K562 (cell line): ENCODE measurements at regions not wholly inside any gene's neighbourhood (a gene's known extent, or its start where the extent isn't known, plus 50 kb on each side); places are given as distances from the start of the nearest gene placed in this dataset.

ENCODE experiments used
- ATAC-seq: fragments of 200-7000 bp; cut with Tn5 transposase; 3 replicates; pipeline ENCODE4 v1.9.1; 2020; ENCODE audit warnings: moderate library complexity
- BruUV-seq: library from RNA; stranded (reverse); fragments of 400-500 nt; replicated peaks from 2 replicates; lab custom pipeline; 2021; lab: Mats Ljungman, UMichigan
- CTCF ChIA-PET: fragments of 300-600 bp; formaldehyde crosslinking; extraction: SDS; loops from one replicate; lab custom pipeline; 2021; ENCODE audit warnings: low intra/inter-chr PET ratio; lab: Yijun Ruan, JAX
- POLR2A ChIA-PET: fragments of 300-600, 350-650 bp; sonication (Branson Sonifier 250); formaldehyde crosslinking; extraction: SDS; loops from one replicate; lab custom pipeline; 2021; ENCODE audit warnings: antibody characterized with exemption, inconsistent platforms; lab: Yijun Ruan, JAX
- DNase-seq, 4 experiments: peaks; one replicate each; pipeline versions ENCODE4 v3.0.0 to v3.0.0-alpha.2; 2011 to 2018; ENCODE audit warnings: low spot score in 3 of 4, mixed read lengths in 3 of 4; ENCODE audit errors: extremely low read depth in 1 of 4
- FAIRE-seq: peaks from 2 replicates; lab custom pipeline; 2011; peaks lifted over from hg19 to GRCh38; lab: Jason Lieb, UNC
- H2AFZ ChIP-seq: 2 replicates; pipeline ENCODE4 v1.6.0; 2011; ENCODE audit warnings: low read depth, low read length, control low read depth, inconsistent platforms
- H3K27ac ChIP-seq: fragments of 200-600 bp; 3 replicates; pipeline ENCODE4 v1.8.0; 2011; ENCODE audit warnings: low read depth, mild to moderate bottlenecking, control low read depth, inconsistent platforms, low read length, moderate library complexity, mixed read lengths; ENCODE audit errors: extremely low read depth
- H3K27me3 ChIP-seq, 2 experiments: fragments of 300-600 bp in 1 of 2; 2 replicates in 1 of 2; 3 replicates in 1 of 2; pipeline versions ENCODE4 v1.6.0 to v1.8.0; 2011; ENCODE audit warnings: inconsistent platforms in 2 of 2, low read length in 2 of 2, mild to moderate bottlenecking in 1 of 2, mixed read lengths in 1 of 2, moderate library complexity in 1 of 2; ENCODE audit not compliant: control insufficient read depth in 2 of 2, insufficient read depth in 2 of 2
- H3K36me3 ChIP-seq: fragments of 300-600 bp; 3 replicates; pipeline ENCODE4 v1.8.0; 2011; ENCODE audit warnings: mild to moderate bottlenecking, low read length, inconsistent platforms; ENCODE audit not compliant: control insufficient read depth, insufficient read depth
- H3K4me1 ChIP-seq, 2 experiments: fragments of 200-600 bp in 1 of 2; replicated peaks in 1 of 2; 2 replicates in 1 of 2; 3 replicates in 1 of 2; pipeline versions ENCODE4 v1.5.1 to v1.8.0; 2011; ENCODE audit warnings: inconsistent platforms in 2 of 2, low read length in 2 of 2, mild to moderate bottlenecking in 1 of 2, mixed read lengths in 1 of 2, moderate library complexity in 1 of 2; ENCODE audit not compliant: control insufficient read depth in 2 of 2, insufficient read depth in 2 of 2
- H3K4me2 ChIP-seq: 2 replicates; pipeline ENCODE4 v1.6.1; 2011; ENCODE audit warnings: low read length, control low read depth, inconsistent platforms, mixed read lengths; ENCODE audit not compliant: insufficient read depth
- H3K4me3 ChIP-seq: fragments of 200-600 bp; sonication (generic), shearing (Covaris generic); 2 replicates; pipeline ENCODE4 v1.5.1; 2016; ENCODE audit warnings: control low read depth, inconsistent platforms
- H3K79me2 ChIP-seq: fragments of 200-600 bp; 3 replicates; pipeline ENCODE4 v1.8.0; 2011; ENCODE audit warnings: low read length, inconsistent platforms; ENCODE audit not compliant: control insufficient read depth, insufficient read depth
- H3K9ac ChIP-seq, 2 experiments: 2 replicates each; pipeline versions ENCODE4 v1.6.0 to v1.6.1; 2011; ENCODE audit warnings: low read depth in 2 of 2, low read length in 2 of 2, control low read depth in 1 of 2, inconsistent platforms in 1 of 2, mild to moderate bottlenecking in 1 of 2, mixed read lengths in 1 of 2; ENCODE audit not compliant: insufficient read depth in 1 of 2
- H3K9me1 ChIP-seq: one replicate; pipeline ENCODE4 v1.6.0; 2011; ENCODE audit warnings: inconsistent platforms, mild to moderate bottlenecking, low read length, moderate library complexity; ENCODE audit not compliant: control insufficient read depth, insufficient read depth
- H3K9me3 ChIP-seq: replicated peaks from 2 replicates; pipeline ENCODE4 v1.5.1; 2011; ENCODE audit warnings: low read depth, low read length, inconsistent platforms; ENCODE audit not compliant: control insufficient read depth, insufficient read depth
- H4K20me1 ChIP-seq: replicated peaks from 2 replicates; pipeline ENCODE4 v1.6.1; 2011; ENCODE audit warnings: low read length, inconsistent platforms, mixed read lengths; ENCODE audit not compliant: control insufficient read depth, insufficient read depth
- CBX1 ChIP-seq: sonication (generic); IDR thresholded peaks from 2 replicates; pipeline ENCODE4 v1.6.1; 2016; ENCODE audit warnings: antibody characterized with exemption, low read depth, mild to moderate bottlenecking
- CBX3 ChIP-seq, 2 experiments: IDR thresholded peaks; 1 replicate in 1 of 2; 2 replicates in 1 of 2; pipeline ENCODE4 v1.6.1; 2012; ENCODE audit warnings: inconsistent platforms in 2 of 2, low read length in 2 of 2, borderline replicate concordance in 1 of 2, control low read depth in 1 of 2
- CBX5 ChIP-seq: IDR thresholded peaks from 2 replicates; pipeline ENCODE4 v1.6.1; 2014; ENCODE audit warnings: low read depth, borderline replicate concordance
- COPS2 ChIP-seq: fragments of 450-650 bp; conservative IDR thresholded peaks from 2 replicates; pipeline ENCODE4 v1.6.1; 2016; ENCODE audit warnings: mild to moderate bottlenecking, moderate library complexity
- CTCF ChIP-seq, 3 experiments: IDR thresholded peaks in 2 of 3; conservative IDR thresholded peaks in 1 of 3; 2 replicates each; pipeline ENCODE4 v1.5.1; 2011 to 2012; ENCODE audit warnings: low read length in 3 of 3, mild to moderate bottlenecking in 3 of 3, control low read depth in 2 of 3, improper control_type of control experiment in 1 of 3, inconsistent platforms in 1 of 3, low read depth in 1 of 3, mixed read lengths in 1 of 3, moderate library complexity in 1 of 3; ENCODE audit not compliant: insufficient read depth in 2 of 3
- EP400 ChIP-seq: fragments of 450-650 bp; IDR thresholded peaks from 2 replicates; pipeline ENCODE4 v1.6.1; 2017; ENCODE audit warnings: antibody characterized with exemption, mild to moderate bottlenecking, moderate library complexity
- FOSL1 ChIP-seq: fragments of 200-800 bp; sonication (Bioruptor generic); conservative IDR thresholded peaks from 2 replicates; pipeline ENCODE4 v1.6.1; 2016; ENCODE audit warnings: missing genetic modification characterization, missing compliant biosample characterization
- JUND ChIP-seq, 2 experiments: IDR thresholded peaks; 2 replicates in 1 of 2; 3 replicates in 1 of 2; pipeline ENCODE4 v1.6.1; 2011; ENCODE audit warnings: borderline replicate concordance in 2 of 2, low read depth in 2 of 2, low read length in 2 of 2, improper control_type of control experiment in 1 of 2, missing biosample characterization in 1 of 2, missing genetic modification characterization in 1 of 2, missing genetic modification reagents in 1 of 2
- TAL1 ChIP-seq: fragments of 450-650 bp; IDR thresholded peaks from 2 replicates; pipeline ENCODE4 v1.6.1; 2016; ENCODE audit warnings: mild to moderate bottlenecking
- TCF7L2 ChIP-seq: fragments of 150-350 bp; IDR thresholded peaks from 2 replicates; pipeline ENCODE4 v1.6.1; 2016; ENCODE audit warnings: low read depth, mild to moderate bottlenecking, low read length, moderate library complexity
- TCFL5 ChIP-seq: fragments of 250-450 bp; sonication (Bioruptor Pico); conservative IDR thresholded peaks from 2 replicates; pipeline ENCODE4 v1.6.1; 2021; ENCODE audit warnings: mild to moderate bottlenecking, moderate library complexity, matching md5 sums
- ZNF146 ChIP-seq: IDR thresholded peaks from one replicate; pipeline ENCODE4 v1.6.1; 2018; ENCODE audit warnings: missing compliant biosample characterization; ENCODE audit not compliant: unreplicated experiment
- ZNF444 ChIP-seq: fragments of 250-450 bp; sonication (Bioruptor Pico); IDR thresholded peaks from 2 replicates; pipeline ENCODE4 v1.4.0; 2020; ENCODE audit warnings: mild to moderate bottlenecking, moderate library complexity
- ZNF707 ChIP-seq: fragments of 250-450 bp; sonication (Bioruptor Pico); conservative IDR thresholded peaks from 2 replicates; pipeline ENCODE4 v1.8.0; 2022; ENCODE audit warnings: inconsistent platforms, mild to moderate bottlenecking, moderate library complexity
- WGBS: fragments of 100-300 bp; shearing (Covaris generic); methylation state at CpG from one replicate; pipeline ENCODE4 v1.1.6; 2016; ENCODE audit warnings: low coverage, mixed read lengths; ENCODE audit not compliant: insufficient coverage; ENCODE audit errors: missing lambda C conversion rate; 5-methylcytosine and 5-hydroxymethylcytosine counted together
- in situ Hi-C: fragments of 300-500 bp; cut with MboI; formaldehyde crosslinking; loops from 4 replicates; pipeline ENCODE4 v1.15.0; 2018; ENCODE audit warnings: inconsistent platforms, mixed read lengths
- intact Hi-C: fragments of 100-400 bp; cut with micrococcal nuclease; formaldehyde crosslinking; loops from 2 replicates; pipeline ENCODE4 v1.14.2; 2022
- TF ChIP-seq, protein P1 (sequence below): fragments of 250-450 bp; sonication (Bioruptor Pico); IDR thresholded peaks from 2 replicates; pipeline ENCODE4 v1.8.0; 2022; ENCODE audit warnings: inconsistent platforms, mild to moderate bottlenecking, moderate library complexity, borderline replicate concordance

DNA sequence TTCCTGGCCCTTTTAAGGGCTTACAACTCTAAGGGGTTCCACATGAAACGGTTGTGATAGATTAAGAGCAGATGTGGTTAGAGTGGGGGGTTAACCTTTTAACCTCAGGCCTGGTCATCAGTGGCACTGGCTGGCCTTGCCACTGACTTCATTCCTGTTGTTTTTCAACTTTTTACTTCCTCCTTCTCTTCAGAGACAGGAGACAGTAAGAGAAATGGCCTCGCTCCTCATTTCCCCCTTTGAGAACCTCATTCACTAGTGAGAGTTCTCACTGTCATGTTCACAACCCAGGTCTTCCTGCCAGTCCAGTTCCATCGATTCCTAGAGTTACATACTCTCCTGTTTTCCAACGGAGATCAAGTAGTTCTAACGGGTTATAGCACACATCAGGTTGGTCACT lies 101.6 kb upstream of the SLC1A4 start (continued):
- TF ChIP-seq CBX3 (IDR thresholded peaks at IDR 0.05; ENCODE audit: borderline replicate concordance in 1 of 2, low read length in 2 of 2) (peak in 1 of 2 experiments; percentile 40; a peak in 1 of 3 replicates), CBX5 (peak; percentile 85), ZNF707 (no peak), COPS2 (no peak), CBX1 (peak; percentile 64; the same call in 1 of the 2 replicates)

- H3K9me1 ChIP-seq: no peaks in the 10 kb centered on the region
- in situ Hi-C loops (loop anchor here (10.0 kb wide), 1 partner anchor 824 kb away; no protein-coding TSS in a partner anchor), intact Hi-C loops (no loop called here)
- no peak overlapping the region for H3K9ac ChIP-seq
- no peaks in the 10 kb centered on the region for H3K4me1 ChIP-seq
- peaks cover 9% of the 10 kb centered on the region for H3K9me3 ChIP-seq
- peak in 2 of 4 experiments; percentile 26 to 31 for DNase-seq
- no peak overlapping the region for H3K4me3 ChIP-seq
- 42% methylated on average over 10 of the region's 11 CpGs for WGBS
- FAIRE-seq: peak; percentile 26
- H3K27me3 ChIP-seq: peaks cover 0 to 13% of the 10 kb centered on the region in 2 experiments; a peak in 3 of 5 replicates
- no peaks in the 10 kb centered on the region for H3K36me3 ChIP-seq
- ChIA-PET POLR2A (interaction anchor here (1.0 to 1.1 kb wide), 2 partner anchors 365 to 543 kb away, joined by 3 to 4 read pairs; partner anchors contain the start of gene AFTPH), CTCF (no interaction called here)
- no peak overlapping the region for H2AFZ ChIP-seq
- H3K27ac ChIP-seq: no peak overlapping the region
- H3K4me2 ChIP-seq: no peak overlapping the region
- no peaks in the 10 kb centered on the region for H4K20me1 ChIP-seq
- peak; percentile 62; the same call in 1 of the 3 replicates for ATAC-seq
- no peaks in the 10 kb centered on the region for H3K79me2 ChIP-seq
- BruUV-seq: no TSS peak
- TF ChIP-seq JUND (IDR thresholded peaks at IDR 0.05; ENCODE audit: borderline replicate concordance, low read depth, low read length): peak; percentile 38; the same call in 1 of the 2 replicates
- no peak for TF ChIP-seq JUND (tag; IDR thresholded peaks at IDR 0.05; ENCODE audit: borderline replicate concordance, low read depth, low read length)
- no peak for TF ChIP-seq TAL1
- no peak for TF ChIP-seq EP400
- TF ChIP-seq TCF7L2: no peak
- TF ChIP-seq ZNF444 (CRISPR knock-in tag): no peak
- no peak for TF ChIP-seq ZNF146 (CRISPR knock-in tag)
- TF ChIP-seq TCFL5 (CRISPR knock-in tag): no peak
- TF ChIP-seq CTCF (IDR thresholded peaks at IDR 0.05 in 2 of 3, conservative IDR thresholded peaks at IDR 0.05 in 1 of 3; ENCODE audit: insufficient read depth in 2 of 3, low read depth in 1 of 3, low read length in 3 of 3): peak; percentile 36 to 52 (median 43); a peak in 5 of 6 replicates
- no peak for TF ChIP-seq FOSL1
- TF ChIP-seq, protein P1, sequence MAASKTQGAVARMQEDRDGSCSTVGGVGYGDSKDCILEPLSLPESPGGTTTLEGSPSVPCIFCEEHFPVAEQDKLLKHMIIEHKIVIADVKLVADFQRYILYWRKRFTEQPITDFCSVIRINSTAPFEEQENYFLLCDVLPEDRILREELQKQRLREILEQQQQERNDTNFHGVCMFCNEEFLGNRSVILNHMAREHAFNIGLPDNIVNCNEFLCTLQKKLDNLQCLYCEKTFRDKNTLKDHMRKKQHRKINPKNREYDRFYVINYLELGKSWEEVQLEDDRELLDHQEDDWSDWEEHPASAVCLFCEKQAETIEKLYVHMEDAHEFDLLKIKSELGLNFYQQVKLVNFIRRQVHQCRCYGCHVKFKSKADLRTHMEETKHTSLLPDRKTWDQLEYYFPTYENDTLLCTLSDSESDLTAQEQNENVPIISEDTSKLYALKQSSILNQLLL (CRISPR knock-in tag): no peak
Measured at GRCh38 chr2:64888591-64889309, 100.4 kb upstream of the SLC1A4 start.
